Neural cell (in vitro differentiated cells): ENCODE measurements at regions not wholly inside any gene's neighbourhood (a gene's known extent, or its start where the extent isn't known, plus 50 kb on each side); places are given as distances from the start of the nearest gene placed in this dataset.
"Not testable (repeated sequence)": the region's sequence is repeated elsewhere in the genome, so short reads cannot be mapped to it uniquely, and the experiment has no call there.

Source experiments
- H2AFZ ChIP-seq: fragments of 200-600, 300-800 bp; sonication (generic), shearing (Covaris generic); 2 replicates; pipeline ENCODE4 v1.6.0; 2014; ENCODE audit warnings: low read depth, mild to moderate bottlenecking, antibody characterized with exemption, low read length, moderate library complexity
- H3F3A ChIP-seq: fragments of 200-600 bp; shearing (Covaris generic); 2 replicates; pipeline ENCODE4 v1.6.1; 2016; ENCODE audit warnings: mild to moderate bottlenecking, moderate library complexity, mixed read lengths, antibody characterized with exemption, low read length; ENCODE audit not compliant: insufficient read depth, poor library complexity, severe bottlenecking
- H3K27ac ChIP-seq: fragments of 200-600, 300-800 bp; sonication (generic), shearing (Covaris generic); 2 replicates; pipeline ENCODE4 v1.5.1; 2014; ENCODE audit warnings: mild to moderate bottlenecking, low read length, moderate library complexity
- H3K27me3 ChIP-seq: fragments of 300-800, 200-600 bp; sonication (generic), shearing (Covaris generic); 2 replicates; pipeline ENCODE4 v1.6.0; 2014; ENCODE audit warnings: mild to moderate bottlenecking, low read depth, low read length, moderate library complexity; ENCODE audit not compliant: insufficient read depth
- H3K36me3 ChIP-seq: fragments of 300-800, 200-600 bp; sonication (generic), shearing (Covaris generic); 2 replicates; pipeline ENCODE4 v1.5.1; 2014; ENCODE audit warnings: mild to moderate bottlenecking, antibody characterized with exemption, low read length, moderate library complexity; ENCODE audit not compliant: insufficient read depth
- H3K4me2 ChIP-seq: fragments of 300-800, 200-600 bp; sonication (generic), shearing (Covaris generic); 2 replicates; pipeline ENCODE4 v1.6.0; 2014; ENCODE audit warnings: mild to moderate bottlenecking, low read length
- H3K4me3 ChIP-seq: fragments of 300-800, 200-600 bp; sonication (generic), shearing (Covaris generic); 2 replicates; pipeline ENCODE4 v1.5.1; 2014; ENCODE audit warnings: mild to moderate bottlenecking, low read length, moderate library complexity
- H3K79me2 ChIP-seq: fragments of 200-600 bp; shearing (Covaris generic); replicated peaks from 2 replicates; pipeline ENCODE4 v1.6.0; 2014; ENCODE audit warnings: mild to moderate bottlenecking, low read length, moderate library complexity; ENCODE audit not compliant: insufficient read depth
- H3K9ac ChIP-seq: fragments of 300-800, 200-600 bp; sonication (generic), shearing (Covaris generic); 2 replicates; pipeline ENCODE4 v1.6.1; 2016; ENCODE audit warnings: mild to moderate bottlenecking, low read length, mixed read lengths
- H3K9me2 ChIP-seq: fragments of 200-600 bp; shearing (Covaris generic); 2 replicates; pipeline ENCODE4 v1.6.1; 2016; ENCODE audit warnings: mild to moderate bottlenecking, low read length, mixed read lengths; ENCODE audit not compliant: insufficient read depth
- H3K9me3 ChIP-seq: fragments of 200-600, 300-800 bp; sonication (generic), shearing (Covaris generic); 2 replicates; pipeline ENCODE4 v1.6.1; 2016; ENCODE audit warnings: mild to moderate bottlenecking, mixed run types, low read length, moderate library complexity, mixed read lengths
- H4K20me1 ChIP-seq: fragments of 200-600 bp; shearing (Covaris generic); 2 replicates; pipeline ENCODE4 v1.6.1; 2016; ENCODE audit warnings: mild to moderate bottlenecking, mixed run types; ENCODE audit not compliant: insufficient read depth
- CTCF ChIP-seq: fragments of 450-650 bp; IDR thresholded peaks from 2 replicates; pipeline ENCODE4 v1.5.1; 2014; ENCODE audit warnings: antibody characterized with exemption, mild to moderate bottlenecking, moderate library complexity; ENCODE audit not compliant: poor library complexity, severe bottlenecking
- EP300 ChIP-seq: fragments of 450-650 bp; conservative IDR thresholded peaks from 2 replicates; pipeline ENCODE4 v1.6.1; 2014; ENCODE audit warnings: antibody characterized with exemption, mild to moderate bottlenecking, moderate library complexity; ENCODE audit not compliant: poor library complexity, severe bottlenecking
- EZH2 ChIP-seq: fragments of 200-600, 300-800 bp; shearing (Covaris generic), sonication (generic); IDR thresholded peaks from 2 replicates; pipeline ENCODE4 v1.6.1; 2014; ENCODE audit warnings: antibody characterized with exemption, low read length, borderline replicate concordance, mild to moderate bottlenecking; ENCODE audit not compliant: insufficient read depth, poor library complexity, severe bottlenecking
- MXI1 ChIP-seq: fragments of 450-650 bp; conservative IDR thresholded peaks from 2 replicates; pipeline ENCODE4 v1.6.1; 2014; ENCODE audit warnings: antibody characterized with exemption, mild to moderate bottlenecking; ENCODE audit not compliant: poor library complexity, severe bottlenecking
- POLR2AphosphoS5 ChIP-seq: IDR thresholded peaks from 2 replicates; pipeline ENCODE4 v1.6.1; 2012
- RAD21 ChIP-seq: fragments of 450-650 bp; conservative IDR thresholded peaks from 2 replicates; pipeline ENCODE4 v1.6.1; 2014; ENCODE audit warnings: antibody characterized with exemption, mild to moderate bottlenecking, moderate library complexity
- REST ChIP-seq: IDR thresholded peaks from 2 replicates; pipeline ENCODE4 v1.6.1; 2012; ENCODE audit warnings: borderline replicate concordance
- SMC3 ChIP-seq: fragments of 450-650 bp; conservative IDR thresholded peaks from 2 replicates; pipeline ENCODE4 v1.6.1; 2014; ENCODE audit warnings: antibody characterized with exemption, mild to moderate bottlenecking, moderate library complexity; ENCODE audit not compliant: poor library complexity
- TAF1 ChIP-seq: IDR thresholded peaks from 2 replicates; pipeline ENCODE4 v1.6.1; 2012; ENCODE audit warnings: low read depth

- H3K9me3 ChIP-seq = peaks cover 10% of the 10 kb centered on the region
- no peaks in the 10 kb centered on the region for H3K79me2 ChIP-seq
- no peaks in the 10 kb centered on the region for H3F3A ChIP-seq
- no peaks in the 10 kb centered on the region for H3K36me3 ChIP-seq
- H3K27ac ChIP-seq = no peak overlapping the region
- no peaks in the 10 kb centered on the region for H3K27me3 ChIP-seq
- no peaks in the 10 kb centered on the region for H4K20me1 ChIP-seq
- no peaks in the 10 kb centered on the region for H3K9me2 ChIP-seq
- H3K4me3 ChIP-seq = no peak overlapping the region
- TF ChIP-seq RAD21 (no peak), MXI1 (no peak), EZH2 (no peak), POLR2AphosphoS5 (no peak), REST (no peak), SMC3 (no peak), TAF1 (no peak), CTCF (no peak), EP300 (no peak)
- no peak overlapping the region for H2AFZ ChIP-seq
- H3K4me2 ChIP-seq = no peak overlapping the region
- H3K9ac ChIP-seq = no peak overlapping the region
Measured at GRCh38 chr3:153414982-153415381, 253.0 kb downstream of the RAP2B start.

- TF ChIP-seq CTCF = no peak
- no peak for TF ChIP-seq SMC3
- no peak for TF ChIP-seq MXI1
- no peak for TF ChIP-seq EZH2
- no peak for TF ChIP-seq POLR2AphosphoS5
- no peak for TF ChIP-seq TAF1
- no peak for TF ChIP-seq EP300
- TF ChIP-seq RAD21 = no peak
- TF ChIP-seq REST = no peak
- H3K36me3 ChIP-seq = no peaks in the 10 kb centered on the region
- no peak overlapping the region for H3K4me3 ChIP-seq
- H3K9me3 ChIP-seq = peaks cover 20% of the 10 kb centered on the region
- no peaks in the 10 kb centered on the region for H3K79me2 ChIP-seq
- H3K27me3 ChIP-seq = no peaks in the 10 kb centered on the region
- H2AFZ ChIP-seq = no peak overlapping the region
- no peaks in the 10 kb centered on the region for H3K9me2 ChIP-seq
- H3K27ac ChIP-seq = no peak overlapping the region
- H4K20me1 ChIP-seq = no peaks in the 10 kb centered on the region
- H3F3A ChIP-seq = no peaks in the 10 kb centered on the region
- no peak overlapping the region for H3K9ac ChIP-seq
- no peak overlapping the region for H3K4me2 ChIP-seq
Measured at GRCh38 chr3:153422314-153422713, 260.3 kb downstream of the RAP2B start.

- not testable (repeated sequence) for H3K27ac ChIP-seq, H2AFZ ChIP-seq, H3K36me3 ChIP-seq, H4K20me1 ChIP-seq, H3K9me2 ChIP-seq, H3K79me2 ChIP-seq, H3K4me3 ChIP-seq, H3K27me3 ChIP-seq, H3F3A ChIP-seq, H3K4me2 ChIP-seq, H3K9ac ChIP-seq
- H3K9me3 ChIP-seq = peaks cover 15% of the 10 kb centered on the region
Measured at GRCh38 chr3:153423820-153424219, 261.8 kb downstream of the RAP2B start.
